OCI-LY3 (cell line): ENCODE measurements at regions not wholly inside any gene's neighbourhood (a gene's known extent, or its start where the extent isn't known, plus 50 kb on each side); places are given as distances from the start of the nearest gene placed in this dataset.

Source experiments
- EZH2phosphoT487 ChIP-seq: fragments of 200-600 bp; shearing (Covaris generic); IDR thresholded peaks from 2 replicates; pipeline ENCODE4 v1.6.1; 2018; ENCODE audit warnings: antibody characterized with exemption, mixed run types, low read depth
- TF ChIP-seq, protein P1 (sequence below): fragments of 200-600, 300-600 bp; sonication (generic); IDR thresholded peaks from 2 replicates; pipeline ENCODE4 v1.5.1; 2014; ENCODE audit warnings: antibody characterized with exemption, low read length, low read depth

DNA sequence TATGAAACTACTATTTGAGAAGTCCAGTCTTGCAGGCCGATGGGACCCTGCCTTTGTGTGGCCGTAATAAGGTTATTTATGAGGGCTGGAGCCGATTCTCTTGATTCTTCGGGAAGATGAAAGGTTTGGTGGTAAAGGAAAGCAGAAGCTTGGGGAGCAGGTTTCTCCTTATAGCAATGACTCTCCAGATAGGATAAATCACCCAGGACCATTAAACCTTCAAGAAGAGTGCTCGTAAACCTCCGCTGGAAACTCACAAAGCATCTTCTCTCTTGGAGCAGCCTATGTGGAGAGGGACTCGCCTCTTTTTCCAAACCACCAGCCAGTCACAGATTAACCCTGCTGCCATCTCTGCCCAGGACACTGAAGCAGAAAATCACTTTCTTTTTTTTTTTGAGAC lies 69.6 kb upstream of the SALL4 start:
- TF ChIP-seq, protein P1, sequence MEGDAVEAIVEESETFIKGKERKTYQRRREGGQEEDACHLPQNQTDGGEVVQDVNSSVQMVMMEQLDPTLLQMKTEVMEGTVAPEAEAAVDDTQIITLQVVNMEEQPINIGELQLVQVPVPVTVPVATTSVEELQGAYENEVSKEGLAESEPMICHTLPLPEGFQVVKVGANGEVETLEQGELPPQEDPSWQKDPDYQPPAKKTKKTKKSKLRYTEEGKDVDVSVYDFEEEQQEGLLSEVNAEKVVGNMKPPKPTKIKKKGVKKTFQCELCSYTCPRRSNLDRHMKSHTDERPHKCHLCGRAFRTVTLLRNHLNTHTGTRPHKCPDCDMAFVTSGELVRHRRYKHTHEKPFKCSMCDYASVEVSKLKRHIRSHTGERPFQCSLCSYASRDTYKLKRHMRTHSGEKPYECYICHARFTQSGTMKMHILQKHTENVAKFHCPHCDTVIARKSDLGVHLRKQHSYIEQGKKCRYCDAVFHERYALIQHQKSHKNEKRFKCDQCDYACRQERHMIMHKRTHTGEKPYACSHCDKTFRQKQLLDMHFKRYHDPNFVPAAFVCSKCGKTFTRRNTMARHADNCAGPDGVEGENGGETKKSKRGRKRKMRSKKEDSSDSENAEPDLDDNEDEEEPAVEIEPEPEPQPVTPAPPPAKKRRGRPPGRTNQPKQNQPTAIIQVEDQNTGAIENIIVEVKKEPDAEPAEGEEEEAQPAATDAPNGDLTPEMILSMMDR = no peak
- no peak for TF ChIP-seq EZH2phosphoT487
